Activated T-cell treated with anti-CD3 and anti-CD28 coated beads, Interleukin-2, amount 50 U/mL, for 4 hours (primary cell): ENCODE measurements at regions not wholly inside any gene's neighbourhood (a gene's known extent, or its start where the extent isn't known, plus 50 kb on each side); places are given as distances from the start of the nearest gene placed in this dataset.
A peak's percentile ranks its signal among the peaks of the same experiment; 100 is the strongest.
"Not testable (repeated sequence)": the region's sequence is repeated elsewhere in the genome, so short reads cannot be mapped to it uniquely, and the experiment has no call there.

Experiments used
- ATAC-seq, 2 donors: fragments of 200-7000 bp; cut with Tn5 transposase; one replicate each; pipeline ENCODE4 v1.10.0; 2021
- DNase-seq: peaks from one replicate; pipeline ENCODE4 v3.0.0-alpha.2; 2020
- H3K27me3 Mint-ChIP-seq: one replicate; pipeline ENCODE4 v1.8.0; 2021; ENCODE audit warnings: low read depth, mixed read lengths
- H3K36me3 Mint-ChIP-seq: one replicate; pipeline ENCODE4 v1.8.0; 2022; ENCODE audit warnings: mixed read lengths; ENCODE audit not compliant: insufficient read depth
- H3K4me1 Mint-ChIP-seq: one replicate; pipeline ENCODE4 v1.8.0; 2021; ENCODE audit warnings: low read depth, mixed read lengths
- H3K4me3 Mint-ChIP-seq: one replicate; pipeline ENCODE4 v1.8.0; 2021; ENCODE audit warnings: mild to moderate bottlenecking, moderate library complexity, mixed read lengths
- H3K9me3 Mint-ChIP-seq: one replicate; pipeline ENCODE4 v1.8.0; 2021; ENCODE audit warnings: mixed read lengths

DNA sequence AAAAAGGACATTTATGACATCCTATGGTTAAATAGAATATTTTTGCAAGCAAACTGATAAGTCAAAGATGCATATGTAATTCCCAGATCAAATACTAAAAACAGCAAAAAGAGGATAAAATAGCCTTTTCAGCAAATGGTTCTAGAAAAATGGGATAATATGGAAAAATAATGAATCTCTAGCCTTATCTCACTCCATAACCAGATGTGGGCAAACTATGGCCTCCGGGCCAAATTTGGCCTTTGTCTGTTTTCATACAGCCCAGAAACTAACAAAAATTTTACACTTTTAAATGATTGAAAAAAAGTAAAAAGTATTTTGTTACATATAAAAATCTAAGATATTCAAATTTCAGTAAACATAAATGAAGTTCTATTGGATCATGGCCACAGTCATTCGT, 215.4 kb upstream of the PRSS1 start:
- Mint-ChIP-seq H3K9me3 (no peaks in the 10 kb centered on the region), H3K27me3 (peaks cover 2% of the 10 kb centered on the region), H3K36me3 (peaks cover 2% of the 10 kb centered on the region), H3K4me1 (peaks cover 20% of the 10 kb centered on the region), H3K4me3 (no peak overlapping the region)
- no peak for DNase-seq
- ATAC-seq, result no peak

- Mint-ChIP-seq H3K36me3 (peaks cover 7% of the 10 kb centered on the region), H3K4me1 (no peaks in the 10 kb centered on the region), H3K27me3 (peaks cover 2% of the 10 kb centered on the region), H3K4me3 (peak overlapping the region; percentile 49), H3K9me3 (no peaks in the 10 kb centered on the region)
- DNase-seq, result no peak
- no peak for ATAC-seq
Observed at GRCh38 chr7:142529591-142529990, 219.7 kb upstream of the PRSS1 start.

GRCh38 chr7:142528608-142529408, 220.5 kb upstream of the PRSS1 start:
- Mint-ChIP-seq H3K9me3 (no peaks in the 10 kb centered on the region), H3K4me3 (peak overlapping the region; percentile 49), H3K36me3 (peaks cover 7% of the 10 kb centered on the region), H3K27me3 (peaks cover 2% of the 10 kb centered on the region), H3K4me1 (no peaks in the 10 kb centered on the region)
- DNase-seq (no peak), ATAC-seq (no peak)

DNA sequence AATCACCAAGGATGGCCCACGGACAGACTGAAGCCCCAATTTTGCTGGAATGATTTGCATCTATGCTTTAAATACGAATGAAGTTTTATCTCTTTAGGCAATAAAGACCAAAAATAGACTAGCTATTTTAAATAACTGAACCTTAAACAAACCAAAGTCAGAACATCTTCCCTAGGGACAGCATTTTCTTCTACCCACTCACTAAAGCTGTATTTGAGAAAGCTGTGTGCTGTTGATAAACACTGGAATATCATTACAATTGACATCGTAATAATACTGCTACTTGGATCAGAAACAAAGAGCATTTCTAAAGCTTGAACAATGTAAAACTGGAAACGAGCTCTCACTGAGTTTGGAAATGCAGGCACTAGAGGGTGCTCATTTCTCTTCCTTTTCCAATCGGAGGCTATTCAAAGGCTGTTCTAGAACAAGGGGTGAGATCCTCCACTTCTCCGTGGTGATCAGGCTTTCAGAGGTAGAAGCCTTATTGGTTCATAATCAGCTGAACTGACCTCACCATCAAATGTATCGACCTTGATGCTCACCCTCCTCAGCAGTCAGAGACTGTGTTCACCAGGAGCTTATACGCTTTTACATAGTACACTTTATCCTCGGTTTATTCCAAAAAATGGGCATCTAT, 225.3 kb upstream of the PRSS1 start:
- Mint-ChIP-seq H3K4me1 (peaks cover 17% of the 10 kb centered on the region), H3K36me3 (peaks cover 4% of the 10 kb centered on the region), H3K27me3 (no peaks in the 10 kb centered on the region), H3K9me3 (no peaks in the 10 kb centered on the region), H3K4me3 (no peak overlapping the region)
- no peak for ATAC-seq
- no peak for DNase-seq

DNA sequence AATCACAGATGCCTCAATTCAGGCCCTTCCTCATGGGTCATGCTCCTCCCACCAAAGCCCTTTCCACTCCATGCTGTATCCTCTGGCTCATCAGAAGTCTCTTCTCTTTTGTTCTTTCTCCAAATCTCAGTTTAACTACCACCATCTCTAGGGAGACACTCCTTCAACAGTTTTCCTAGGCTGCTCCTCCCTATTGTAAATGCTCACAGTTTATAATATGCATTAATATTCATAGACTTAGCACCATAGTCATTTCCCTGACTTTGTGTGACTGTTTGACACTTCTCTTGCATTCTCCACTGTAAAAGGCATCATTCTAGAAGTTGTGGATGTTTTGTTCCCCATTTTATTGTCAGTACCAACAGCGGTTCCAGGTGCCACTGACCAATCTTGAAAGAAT, 226.5 kb upstream of the PRSS1 start:
- Mint-ChIP-seq H3K27me3 (no peaks in the 10 kb centered on the region), H3K4me1 (peaks cover 21% of the 10 kb centered on the region), H3K36me3 (peaks cover 4% of the 10 kb centered on the region), H3K9me3 (no peaks in the 10 kb centered on the region), H3K4me3 (no peak overlapping the region)
- no peak for ATAC-seq
- no peak for DNase-seq

DNA sequence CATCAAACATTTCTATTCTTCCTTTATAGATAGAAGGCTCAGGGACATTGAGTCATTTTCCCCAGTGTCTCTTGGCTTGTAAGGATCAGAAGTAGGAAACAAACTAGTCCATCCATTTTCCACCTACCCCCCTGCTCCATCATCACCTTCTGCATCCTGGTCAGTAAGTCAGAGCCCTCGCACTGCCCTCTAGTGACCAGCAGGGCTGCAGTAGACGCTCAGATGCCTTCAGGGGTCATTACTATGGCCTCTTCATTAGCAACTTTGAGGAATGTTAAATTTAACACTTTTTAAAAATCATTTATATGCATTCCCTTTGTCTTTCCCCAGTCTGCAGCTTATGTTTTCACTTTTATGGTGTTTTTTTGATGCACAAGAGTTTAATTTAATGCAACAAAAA, 228.4 kb upstream of the PRSS1 start:
- DNase-seq, H3K9me3 Mint-ChIP-seq, H3K4me3 Mint-ChIP-seq, H3K27me3 Mint-ChIP-seq, ATAC-seq, H3K36me3 Mint-ChIP-seq: not testable (repeated sequence)
- H3K4me1 Mint-ChIP-seq, result peaks cover 25% of the 10 kb centered on the region

DNA sequence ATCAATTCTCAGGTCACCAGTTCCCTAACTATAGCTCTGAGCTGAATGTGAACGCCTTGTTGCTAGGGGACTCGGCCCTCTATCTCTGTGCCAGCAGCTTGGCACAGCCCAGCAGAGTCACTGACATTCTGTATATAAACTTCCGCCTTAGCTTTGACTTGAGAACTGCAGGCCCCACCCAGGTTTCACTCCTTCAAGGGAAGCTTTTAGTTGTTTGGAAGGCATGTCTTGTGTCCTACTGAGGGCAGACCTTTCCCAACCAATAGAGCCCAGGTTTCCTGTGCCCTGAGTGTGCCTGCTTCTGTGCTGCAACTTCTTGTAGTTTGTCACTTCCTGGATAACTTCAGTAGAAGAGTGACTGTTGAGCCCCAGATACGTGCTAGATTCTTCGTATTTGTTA, 228.8 kb upstream of the PRSS1 start:
- H3K9me3 Mint-ChIP-seq, H3K36me3 Mint-ChIP-seq, H3K27me3 Mint-ChIP-seq, DNase-seq, H3K4me3 Mint-ChIP-seq: not testable (repeated sequence)
- peaks cover 28% of the 10 kb centered on the region for H3K4me1 Mint-ChIP-seq
- peak; percentile 42 for ATAC-seq

DNA sequence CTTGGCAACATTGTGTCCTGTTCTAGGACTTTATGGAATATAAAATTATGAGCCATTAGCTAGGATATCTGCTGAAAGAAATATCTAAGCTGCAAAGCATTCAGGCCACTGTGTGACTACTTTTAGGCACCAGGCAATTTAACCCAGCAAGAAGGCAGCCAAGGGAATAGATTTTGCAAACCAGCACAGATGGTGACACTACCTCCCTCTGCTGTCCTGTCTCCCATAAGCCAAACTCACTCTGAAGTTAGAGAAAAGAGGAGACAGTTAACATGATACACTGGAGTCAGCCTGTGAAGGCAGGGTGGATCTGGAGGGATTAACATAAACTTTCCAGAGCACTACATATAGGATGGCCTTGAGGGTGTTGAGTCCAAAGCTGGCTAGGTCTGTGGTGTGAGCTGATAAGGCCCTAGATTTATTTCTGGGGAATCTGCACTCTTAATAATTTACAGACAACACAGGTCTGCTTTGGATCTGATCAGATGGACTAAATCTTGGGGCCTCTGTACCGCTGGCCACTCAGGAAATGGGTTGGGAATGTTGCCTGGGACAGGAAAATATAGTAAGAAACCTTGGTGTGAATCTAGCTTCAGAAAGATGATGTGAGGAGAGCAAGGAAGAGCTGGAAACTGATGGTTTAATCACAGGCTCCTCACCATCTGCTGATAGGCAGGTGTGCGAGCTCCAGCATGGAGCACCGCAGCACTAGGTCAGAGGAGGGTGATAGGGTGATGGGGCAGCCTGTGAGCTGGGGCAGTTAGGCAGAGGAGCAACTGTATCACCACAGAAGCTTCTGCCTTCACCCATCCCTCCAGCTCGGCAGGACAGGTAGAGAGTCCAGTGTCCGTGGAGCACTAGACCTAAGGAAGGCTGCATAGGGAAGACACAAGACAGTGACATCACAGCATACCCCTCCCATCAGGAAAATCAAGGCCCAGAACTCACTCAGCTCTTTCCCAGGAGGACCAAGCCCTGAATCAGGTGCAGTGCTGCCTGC, 229.9 kb upstream of the PRSS1 start:
- Mint-ChIP-seq H3K9me3 (no peaks in the 10 kb centered on the region), H3K27me3 (no peaks in the 10 kb centered on the region), H3K4me3 (no peak overlapping the region), H3K36me3 (no peaks in the 10 kb centered on the region), H3K4me1 (peaks cover 30% of the 10 kb centered on the region)
- ATAC-seq, result no peak
- DNase-seq, result no peak

- Mint-ChIP-seq H3K36me3 (no peaks in the 10 kb centered on the region), H3K9me3 (no peaks in the 10 kb centered on the region), H3K4me3 (peak overlapping the region; percentile 34), H3K27me3 (no peaks in the 10 kb centered on the region), H3K4me1 (peaks cover 39% of the 10 kb centered on the region)
- ATAC-seq (peak; percentile 85), DNase-seq (no peak)
Observed at GRCh38 chr7:142516038-142516501, 233.2 kb upstream of the PRSS1 start.

DNA sequence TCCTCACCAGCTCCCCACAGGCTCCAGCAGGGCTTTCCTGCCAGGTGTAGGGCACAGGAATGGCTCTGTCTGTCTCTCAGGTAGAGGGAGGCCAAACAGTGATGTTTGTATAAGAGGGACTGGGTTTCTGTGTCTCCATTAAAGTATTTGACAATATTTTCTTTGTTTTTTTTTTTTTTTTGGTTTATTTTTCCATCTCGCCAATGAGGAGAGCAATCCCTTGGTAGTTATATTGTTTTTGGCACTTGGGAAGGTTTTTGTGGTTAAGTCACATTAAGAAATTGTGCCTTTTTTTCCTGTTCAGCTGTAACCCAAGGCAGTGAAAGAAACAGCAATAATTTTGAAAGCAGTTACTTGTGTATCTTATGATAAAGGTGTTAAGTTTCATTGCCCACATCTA, 234.6 kb upstream of the PRSS1 start:
- H3K4me3 Mint-ChIP-seq, DNase-seq, H3K27me3 Mint-ChIP-seq, ATAC-seq, H3K36me3 Mint-ChIP-seq, H3K9me3 Mint-ChIP-seq: not testable (repeated sequence)
- H3K4me1 Mint-ChIP-seq, result peaks cover 39% of the 10 kb centered on the region

- no peak for DNase-seq
- Mint-ChIP-seq H3K4me1 (peaks cover 41% of the 10 kb centered on the region), H3K4me3 (no peak overlapping the region), H3K9me3 (no peaks in the 10 kb centered on the region), H3K27me3 (peaks cover 2% of the 10 kb centered on the region), H3K36me3 (no peaks in the 10 kb centered on the region)
- ATAC-seq, result no peak
Observed at GRCh38 chr7:142513178-142513955, 235.9 kb upstream of the PRSS1 start.

DNA sequence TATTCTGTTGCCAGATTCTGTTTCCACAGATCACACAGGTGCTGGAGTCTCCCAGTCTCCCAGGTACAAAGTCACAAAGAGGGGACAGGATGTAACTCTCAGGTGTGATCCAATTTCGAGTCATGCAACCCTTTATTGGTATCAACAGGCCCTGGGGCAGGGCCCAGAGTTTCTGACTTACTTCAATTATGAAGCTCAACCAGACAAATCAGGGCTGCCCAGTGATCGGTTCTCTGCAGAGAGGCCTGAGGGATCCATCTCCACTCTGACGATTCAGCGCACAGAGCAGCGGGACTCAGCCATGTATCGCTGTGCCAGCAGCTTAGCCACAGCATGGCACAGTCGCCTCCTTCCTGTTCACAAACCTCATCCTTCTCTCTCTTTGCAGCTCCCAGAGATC, 237.5 kb upstream of the PRSS1 start:
- H3K9me3 Mint-ChIP-seq, result no peaks in the 10 kb centered on the region
- H3K36me3 Mint-ChIP-seq, result no peaks in the 10 kb centered on the region
- no peak for ATAC-seq
- H3K4me1 Mint-ChIP-seq, result peaks cover 47% of the 10 kb centered on the region
- no peak for DNase-seq
- H3K27me3 Mint-ChIP-seq, result peaks cover 2% of the 10 kb centered on the region
- H3K4me3 Mint-ChIP-seq, result no peak overlapping the region

GRCh38 chr7:142511374-142511773, 237.9 kb upstream of the PRSS1 start:
- ATAC-seq, result no peak
- H3K4me1 Mint-ChIP-seq, result peaks cover 47% of the 10 kb centered on the region

GRCh38 chr7:142509235-142509634, 240.0 kb upstream of the PRSS1 start:
- not testable (repeated sequence) for ATAC-seq, H3K36me3 Mint-ChIP-seq, H3K27me3 Mint-ChIP-seq, H3K4me3 Mint-ChIP-seq, DNase-seq, H3K9me3 Mint-ChIP-seq
- peaks cover 38% of the 10 kb centered on the region for H3K4me1 Mint-ChIP-seq

More at GRCh38 chr7:142511374-142511773, 237.9 kb upstream of the PRSS1 start:
- Mint-ChIP-seq H3K4me3 (no peak overlapping the region), H3K36me3 (no peaks in the 10 kb centered on the region), H3K9me3 (no peaks in the 10 kb centered on the region), H3K27me3 (peaks cover 2% of the 10 kb centered on the region)
- no peak for DNase-seq
